HCT116 (cell line): ENCODE measurements at regions not wholly inside any gene's neighbourhood (a gene's known extent, or its start where the extent isn't known, plus 50 kb on each side); places are given as distances from the start of the nearest gene placed in this dataset.

Source experiments
- ATAC-seq: fragments of 200-7000 bp; cut with Tn5 transposase; 2 replicates; pipeline ENCODE4 v1.9.1; 2020; ENCODE audit warnings: mild to moderate bottlenecking, moderate library complexity
- BruUV-seq: library from RNA; stranded (reverse); fragments of 400-500 nt; replicated peaks from 2 replicates; lab custom pipeline; 2021; lab: Mats Ljungman, UMichigan
- CTCF ChIA-PET: fragments of 300-600 bp; sonication (Branson Sonifier 250); formaldehyde crosslinking; loops from one replicate; lab custom pipeline; 2021; ENCODE audit warnings: antibody characterized with exemption; lab: Charles Lee
- POLR2A ChIA-PET: fragments of 300-600, 350-600 bp; sonication (Branson Sonifier 250); formaldehyde crosslinking; loops from one replicate; lab custom pipeline; 2021; ENCODE audit warnings: antibody characterized with exemption; lab: Charles Lee
- RAD21 ChIA-PET, 2 experiments: fragments of 300-600 bp; sonication (Branson Sonifier 250); formaldehyde crosslinking; loops; one replicate each; lab custom pipeline; 2023; ENCODE audit warnings: low total read pairs in 2 of 2; ENCODE audit not compliant: uncharacterized antibody in 2 of 2, unreplicated experiment in 2 of 2, low non-redundant PET in 1 of 2; lab: Charles Lee
- DNase-seq: peaks from one replicate; pipeline ENCODE4 v3.0.0-alpha.2; 2010; ENCODE audit warnings: low read depth, low spot score
- H2AFZ ChIP-seq: fragments of 200-600 bp; shearing (Covaris generic), sonication (generic); 2 replicates; pipeline ENCODE4 v1.6.1; 2017; ENCODE audit warnings: low read depth, mixed run types, mixed read lengths, antibody characterized with exemption, low read length; ENCODE audit not compliant: poor library complexity, severe bottlenecking
- H3K27ac ChIP-seq: 2 replicates; pipeline ENCODE4 v1.5.1; 2012; ENCODE audit warnings: low read depth, low read length
- H3K27me3 ChIP-seq: fragments of 200-600 bp; sonication (generic); 2 replicates; pipeline ENCODE4 v1.6.1; 2016; ENCODE audit warnings: mixed run types, low read length, mixed read lengths; ENCODE audit not compliant: insufficient read depth
- H3K36me3 ChIP-seq, 2 experiments: fragments of 200-500 bp in 1 of 2; fragments of 200-600 bp in 1 of 2; sonication (Bioruptor generic) in 1 of 2; sonication (generic) in 1 of 2; 2 replicates each; pipeline versions ENCODE4 v1.5.1 to v1.6.1; 2014 to 2016; ENCODE audit warnings: low read length in 2 of 2, inconsistent platforms in 1 of 2, mixed read lengths in 1 of 2, mixed run types in 1 of 2; ENCODE audit not compliant: insufficient read depth in 2 of 2, control insufficient read depth in 1 of 2
- H3K4me1 ChIP-seq, 2 experiments: fragments of 200-600 bp in 1 of 2; sonication (generic) in 1 of 2; 2 replicates each; pipeline versions ENCODE4 v1.5.1 to v1.6.1; 2012 to 2017; ENCODE audit warnings: low read length in 2 of 2, inconsistent platforms in 1 of 2, mild to moderate bottlenecking in 1 of 2, mixed read lengths in 1 of 2, mixed run types in 1 of 2, moderate library complexity in 1 of 2; ENCODE audit not compliant: insufficient read depth in 2 of 2, control insufficient read depth in 1 of 2
- H3K4me2 ChIP-seq: fragments of 200-600 bp; sonication (generic); 2 replicates; pipeline ENCODE4 v1.6.1; 2017; ENCODE audit warnings: mixed run types, low read length, mixed read lengths
- H3K4me3 ChIP-seq, 2 experiments: fragments of 200-600 bp in 1 of 2; sonication (generic) in 1 of 2; replicated peaks in 1 of 2; 2 replicates each; pipeline ENCODE4 v1.5.1; 2011 to 2016; ENCODE audit warnings: low read length in 2 of 2, control low read depth in 1 of 2, low read depth in 1 of 2, mild to moderate bottlenecking in 1 of 2, mixed read lengths in 1 of 2, mixed run types in 1 of 2
- H3K79me2 ChIP-seq: fragments of 200-600 bp; sonication (generic); 2 replicates; pipeline ENCODE4 v1.6.1; 2017; ENCODE audit warnings: mild to moderate bottlenecking, mixed run types, low read length, moderate library complexity, mixed read lengths; ENCODE audit not compliant: insufficient read depth
- H3K9ac ChIP-seq: fragments of 200-600 bp; sonication (generic); 2 replicates; pipeline ENCODE4 v1.6.1; 2016; ENCODE audit warnings: low read length, mixed read lengths
- H3K9me2 ChIP-seq: fragments of 200-600 bp; sonication (generic), shearing (Covaris generic); 2 replicates; pipeline ENCODE4 v1.6.1; 2017; ENCODE audit warnings: mixed run types, mild to moderate bottlenecking, moderate library complexity; ENCODE audit not compliant: insufficient read depth
- H3K9me3 ChIP-seq, 2 experiments: fragments of 200-500 bp in 1 of 2; fragments of 200-600 bp in 1 of 2; sonication (Bioruptor generic) in 1 of 2; sonication (generic) in 1 of 2; 2 replicates each; pipeline ENCODE4 v1.6.1; 2014 to 2017; ENCODE audit warnings: low read length in 2 of 2, mixed read lengths in 2 of 2, inconsistent platforms in 1 of 2, low read depth in 1 of 2, mild to moderate bottlenecking in 1 of 2, mixed run types in 1 of 2, moderate library complexity in 1 of 2; ENCODE audit not compliant: control insufficient read depth in 1 of 2, insufficient read depth in 1 of 2
- H4K20me1 ChIP-seq: fragments of 200-600 bp; sonication (generic), shearing (Covaris generic); 2 replicates; pipeline ENCODE4 v1.6.1; 2017; ENCODE audit warnings: mixed run types, mild to moderate bottlenecking, moderate library complexity; ENCODE audit not compliant: insufficient read depth
- CBX3 ChIP-seq: IDR thresholded peaks from 2 replicates; pipeline ENCODE4 v1.6.1; 2012; ENCODE audit warnings: low read depth
- CTCF ChIP-seq, 3 experiments: fragments of 200-600 bp in 1 of 3; sonication (generic) in 1 of 3; IDR thresholded peaks in 2 of 3; conservative IDR thresholded peaks in 1 of 3; 2 replicates each; pipeline ENCODE4 v1.5.1; 2012 to 2017; ENCODE audit warnings: low read depth in 2 of 3, low read length in 2 of 3, antibody characterized with exemption in 1 of 3, borderline replicate concordance in 1 of 3, control low read depth in 1 of 3, mild to moderate bottlenecking in 1 of 3, mixed read lengths in 1 of 3, mixed run types in 1 of 3, moderate library complexity in 1 of 3; ENCODE audit not compliant: insufficient read depth in 1 of 3
- EGR1 ChIP-seq: IDR thresholded peaks from 2 replicates; pipeline ENCODE4 v1.6.1; 2012; ENCODE audit warnings: low read depth
- EZH2 ChIP-seq: fragments of 200-600 bp; sonication (generic); IDR thresholded peaks from 2 replicates; pipeline ENCODE4 v1.6.1; 2017; ENCODE audit warnings: antibody characterized with exemption, mixed run types
- EZH2phosphoT487 ChIP-seq: fragments of 200-600 bp; IDR thresholded peaks from 2 replicates; pipeline ENCODE4 v1.6.1; 2018; ENCODE audit warnings: antibody characterized with exemption, borderline replicate concordance
- FOSL1 ChIP-seq: IDR thresholded peaks from 2 replicates; pipeline ENCODE4 v1.6.1; 2012; ENCODE audit warnings: low read depth
- JUND ChIP-seq: IDR thresholded peaks from 2 replicates; pipeline ENCODE4 v1.6.1; 2012
- POLR2A ChIP-seq: IDR thresholded peaks from 2 replicates; pipeline ENCODE4 v1.7.0; 2011; ENCODE audit warnings: borderline replicate concordance; ENCODE audit not compliant: insufficient read depth, insufficient read length; ENCODE audit errors: extremely low read depth
- POLR2AphosphoS5 ChIP-seq: IDR thresholded peaks from 2 replicates; pipeline ENCODE4 v1.6.1; 2011; ENCODE audit warnings: mild to moderate bottlenecking, low read depth, low read length, moderate library complexity
- REST ChIP-seq: IDR thresholded peaks from 2 replicates; pipeline ENCODE4 v1.6.1; 2012; ENCODE audit warnings: low read depth
- SRF ChIP-seq: IDR thresholded peaks from 2 replicates; pipeline ENCODE4 v1.6.1; 2012; ENCODE audit warnings: low read depth
- YY1 ChIP-seq: IDR thresholded peaks from 2 replicates; pipeline ENCODE4 v1.6.1; 2011; ENCODE audit warnings: low read length, low read depth, moderate library complexity, mild to moderate bottlenecking; ENCODE audit not compliant: insufficient replicate concordance; ENCODE audit errors: extremely low read depth
- ZFX ChIP-seq: fragments of 450-650 bp; IDR thresholded peaks from 2 replicates; pipeline ENCODE4 v1.6.1; 2017
- ZNF274 ChIP-seq: fragments of 200-500 bp; sonication (Bioruptor generic); IDR thresholded peaks from 2 replicates; pipeline ENCODE4 v1.6.1; 2014; ENCODE audit warnings: mild to moderate bottlenecking, low read depth, low read length, inconsistent platforms
- intact Hi-C: fragments of 100-400 bp; cut with micrococcal nuclease; formaldehyde crosslinking; loops from 2 replicates; pipeline ENCODE4 v1.10.0; 2022
- TF ChIP-seq, protein P1 (sequence below): IDR thresholded peaks from 2 replicates; pipeline ENCODE4 v1.6.1; 2012
- TF ChIP-seq, protein P2 (sequence below): IDR thresholded peaks from 2 replicates; pipeline ENCODE4 v1.6.1; 2011; ENCODE audit warnings: mild to moderate bottlenecking, low read length, moderate library complexity; ENCODE audit not compliant: insufficient replicate concordance; ENCODE audit errors: extremely low read depth

- intact Hi-C loops, result no loop called here
Observed at GRCh38 chr2:51620796-51621195, 588.9 kb upstream of the NRXN1 start.

More at GRCh38 chr2:51620796-51621195, 588.9 kb upstream of the NRXN1 start:
- Histone ChIP-seq H3K79me2 (no peaks in the 10 kb centered on the region), H3K27ac (no peak overlapping the region), H3K9ac (no peak overlapping the region), H3K4me2 (no peak overlapping the region), H4K20me1 (no peaks in the 10 kb centered on the region), H3K27me3 (no peaks in the 10 kb centered on the region), H3K9me2 (no peaks in the 10 kb centered on the region), H3K4me3 (no peak overlapping the region), H3K36me3 (no peaks in the 10 kb centered on the region), H3K4me1 (peaks cover 0 to 3% of the 10 kb centered on the region in 2 experiments; a peak in 1 of 4 replicates), H3K9me3 (no peaks in the 10 kb centered on the region), H2AFZ (no peak overlapping the region)
- ChIA-PET CTCF (no interaction called here), RAD21 (no interaction called here), POLR2A (no interaction called here)
- DNase-seq (no peak), ATAC-seq (no peak)
- TF ChIP-seq SRF (no peak), EZH2phosphoT487 (no peak), POLR2A (no peak), CTCF (IDR thresholded peaks at IDR 0.05 in 2 of 3, conservative IDR thresholded peaks at IDR 0.05 in 1 of 3; ENCODE audit: borderline replicate concordance in 1 of 3, insufficient read depth in 1 of 3, low read depth in 2 of 3, low read length in 2 of 3) (no peak), FOSL1 (no peak), ZNF274 (no peak), ZFX (no peak), EGR1 (no peak), JUND (no peak), REST (no peak), CBX3 (no peak), YY1 (no peak), POLR2AphosphoS5 (no peak), EZH2 (no peak)
- TF ChIP-seq, protein P1, sequence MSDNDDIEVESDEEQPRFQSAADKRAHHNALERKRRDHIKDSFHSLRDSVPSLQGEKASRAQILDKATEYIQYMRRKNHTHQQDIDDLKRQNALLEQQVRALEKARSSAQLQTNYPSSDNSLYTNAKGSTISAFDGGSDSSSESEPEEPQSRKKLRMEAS, result no peak
- TF ChIP-seq, protein P2, sequence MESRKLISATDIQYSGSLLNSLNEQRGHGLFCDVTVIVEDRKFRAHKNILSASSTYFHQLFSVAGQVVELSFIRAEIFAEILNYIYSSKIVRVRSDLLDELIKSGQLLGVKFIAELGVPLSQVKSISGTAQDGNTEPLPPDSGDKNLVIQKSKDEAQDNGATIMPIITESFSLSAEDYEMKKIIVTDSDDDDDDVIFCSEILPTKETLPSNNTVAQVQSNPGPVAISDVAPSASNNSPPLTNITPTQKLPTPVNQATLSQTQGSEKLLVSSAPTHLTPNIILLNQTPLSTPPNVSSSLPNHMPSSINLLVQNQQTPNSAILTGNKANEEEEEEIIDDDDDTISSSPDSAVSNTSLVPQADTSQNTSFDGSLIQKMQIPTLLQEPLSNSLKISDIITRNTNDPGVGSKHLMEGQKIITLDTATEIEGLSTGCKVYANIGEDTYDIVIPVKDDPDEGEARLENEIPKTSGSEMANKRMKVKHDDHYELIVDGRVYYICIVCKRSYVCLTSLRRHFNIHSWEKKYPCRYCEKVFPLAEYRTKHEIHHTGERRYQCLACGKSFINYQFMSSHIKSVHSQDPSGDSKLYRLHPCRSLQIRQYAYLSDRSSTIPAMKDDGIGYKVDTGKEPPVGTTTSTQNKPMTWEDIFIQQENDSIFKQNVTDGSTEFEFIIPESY, result no peak
- no TSS peak for BruUV-seq
